ENCODE measurements at regions not wholly inside any gene's neighbourhood (a gene's known extent, or its start where the extent isn't known, plus 50 kb on each side); places are given as distances from the start of the nearest gene placed in this dataset.

DNA sequence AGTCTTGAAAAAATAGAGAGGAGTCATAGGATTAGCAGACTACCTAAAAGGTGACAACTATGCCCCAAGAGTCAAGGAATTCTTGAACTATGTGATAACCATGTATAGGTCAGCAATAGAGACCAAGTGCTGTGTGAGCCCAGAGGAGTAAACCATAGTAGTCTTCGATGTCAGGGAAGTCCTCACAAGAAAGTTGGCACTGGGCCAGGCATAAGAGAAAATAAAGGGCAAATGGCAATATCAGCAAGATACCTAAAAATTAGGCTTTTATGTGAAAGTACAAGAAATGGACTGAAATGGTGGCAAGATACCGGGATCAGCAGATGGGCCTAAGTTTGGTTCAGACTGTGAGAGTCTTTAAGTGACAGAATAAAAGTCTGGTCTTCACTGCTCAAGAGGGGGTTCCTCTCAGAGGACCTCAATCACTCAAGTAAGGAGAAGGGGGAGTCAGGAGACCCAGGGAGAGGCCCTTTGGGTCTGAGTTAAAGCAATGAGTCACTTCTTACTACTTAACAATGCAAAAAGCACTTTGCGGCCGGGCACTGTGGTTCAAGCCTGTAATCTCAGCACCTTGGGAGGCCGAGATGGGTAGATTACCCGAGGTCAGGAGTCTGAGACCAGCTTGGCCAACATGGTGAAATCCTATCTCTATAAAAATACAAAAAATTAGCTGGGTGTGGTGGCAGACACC is 95.0 kb downstream of the TEX35 start:
- DNase-seq (ENCODE audit: low read depth): peak; percentile 54

DNA sequence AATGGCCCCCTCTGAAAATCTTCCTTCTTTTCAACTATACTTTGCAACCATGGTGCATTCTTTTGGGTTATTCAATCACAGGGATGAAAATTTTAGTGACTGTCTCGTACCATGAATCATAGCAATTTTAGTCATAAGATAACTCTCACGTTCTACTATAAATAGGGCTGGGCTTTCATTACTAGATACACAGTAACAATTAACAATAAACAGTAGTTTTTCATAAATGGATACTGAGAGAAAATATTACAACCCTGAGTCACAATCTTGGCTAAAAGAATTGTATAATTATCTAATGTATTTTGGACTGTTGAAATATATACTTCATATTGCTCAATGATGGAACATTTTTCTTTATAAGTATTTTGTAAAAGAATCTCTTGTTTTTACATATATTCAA is 96.1 kb downstream of the TEX35 start:
- no peak for DNase-seq (ENCODE audit: low read depth)

DNA sequence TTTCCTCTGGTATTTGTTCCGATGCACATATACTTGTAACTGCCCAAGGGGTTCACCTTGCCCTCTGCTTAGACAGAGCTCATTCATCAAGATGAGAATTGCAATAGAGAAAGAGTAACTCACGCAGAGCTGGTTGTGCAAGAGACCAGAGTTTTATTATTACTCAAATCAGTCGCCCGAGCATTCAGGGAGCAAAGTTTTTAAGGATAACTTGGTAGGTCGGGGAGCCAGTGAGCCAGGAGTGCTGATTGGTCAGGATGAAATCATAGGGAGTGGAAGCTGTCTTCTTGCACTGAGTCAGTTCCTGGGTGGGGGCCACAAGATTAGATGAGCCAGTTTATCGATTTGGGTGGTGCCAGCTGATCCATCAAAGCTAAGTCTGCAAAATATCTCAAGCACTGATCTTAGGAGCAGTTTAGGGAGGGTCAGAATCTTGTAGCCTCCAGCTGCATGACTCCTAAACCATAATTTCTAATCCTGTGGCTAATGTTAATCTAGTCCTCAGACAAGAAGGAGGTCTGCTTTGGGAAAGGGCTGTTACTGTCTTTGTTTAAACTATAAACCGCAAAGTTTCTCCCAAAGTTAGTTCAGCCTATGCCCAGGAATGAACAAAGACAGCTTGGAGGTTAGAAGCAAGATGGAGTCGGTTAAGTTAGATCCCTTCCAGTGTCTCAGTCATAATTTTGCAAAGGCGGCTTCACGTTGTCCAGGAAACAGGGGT is 97.9 kb downstream of the TEX35 start:
- peak; percentile 18 for DNase-seq (ENCODE audit: low read depth)

DNA sequence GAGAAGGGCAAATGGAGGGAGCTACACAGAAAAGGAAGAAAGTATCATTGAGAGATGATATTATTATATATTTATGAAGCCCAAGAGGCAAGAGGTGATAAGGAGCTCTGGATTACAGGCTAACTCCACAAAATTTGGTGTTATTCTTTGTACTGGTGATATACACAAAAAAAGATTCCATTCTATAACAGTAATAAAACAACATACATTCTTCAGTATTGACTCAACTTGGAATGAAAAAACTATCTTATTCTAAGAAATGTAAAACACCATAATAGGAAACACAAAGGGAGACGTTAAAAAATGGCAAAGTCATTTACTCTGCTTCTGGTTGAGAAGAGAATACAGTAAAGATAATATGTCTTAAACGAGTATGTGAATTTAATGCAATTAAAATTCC is 99.4 kb downstream of the TEX35 start:
- no peak for DNase-seq (ENCODE audit: low read depth)

DNA sequence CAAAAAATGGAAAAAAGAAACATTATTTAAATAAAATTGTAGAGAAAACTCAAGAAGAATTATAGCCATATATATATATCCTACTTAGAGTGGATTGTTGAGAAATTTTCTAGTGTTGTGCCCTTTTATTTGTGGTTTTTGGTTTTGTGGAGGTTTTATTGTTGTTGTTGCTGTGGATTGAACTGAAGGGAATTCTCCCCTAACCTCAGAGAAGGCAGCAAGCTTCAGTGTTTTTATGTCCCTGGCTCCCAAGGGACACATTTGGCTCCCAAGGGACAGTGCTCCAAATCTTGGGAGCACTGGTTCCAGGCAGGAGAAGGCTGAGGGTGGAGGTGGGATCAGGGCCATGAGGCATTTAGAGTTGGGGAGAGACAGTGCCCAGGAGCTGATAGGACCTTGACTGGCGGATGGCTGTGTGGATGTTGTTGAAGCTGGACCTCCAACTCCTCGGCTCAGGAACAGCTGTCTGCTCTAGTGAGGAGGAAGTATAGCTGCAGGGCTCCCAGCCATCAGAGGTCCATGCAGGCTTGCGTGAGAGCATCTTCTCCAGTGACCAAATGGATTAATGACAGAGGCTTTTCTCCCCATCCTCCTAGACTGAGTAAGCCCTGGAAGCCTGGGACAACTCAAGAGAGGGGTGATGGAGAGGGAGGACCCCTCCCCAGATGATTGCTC is 100.5 kb downstream of the TEX35 start:
- DNase-seq (ENCODE audit: low read depth): no peak

DNA sequence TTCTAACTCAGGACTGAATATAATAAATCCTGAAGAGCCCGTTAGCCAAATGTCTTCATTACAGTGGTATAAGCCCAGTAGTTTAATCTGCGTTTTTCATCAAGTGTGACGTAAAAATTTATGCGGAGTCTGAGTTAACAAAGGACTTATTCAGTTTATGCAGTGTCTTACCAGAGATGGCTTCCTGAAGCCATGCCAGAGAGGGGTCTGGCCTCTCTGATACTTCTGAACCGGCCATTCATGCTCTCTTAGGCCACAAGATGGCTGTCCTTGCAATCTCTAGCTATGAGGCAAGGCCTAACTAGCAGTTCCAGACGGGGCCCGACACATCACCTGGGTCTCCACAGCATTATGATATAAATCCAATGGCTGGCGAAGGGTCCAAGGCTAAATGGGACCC is 101.4 kb downstream of the TEX35 start:
- DNase-seq (ENCODE audit: low read depth): no peak

DNA sequence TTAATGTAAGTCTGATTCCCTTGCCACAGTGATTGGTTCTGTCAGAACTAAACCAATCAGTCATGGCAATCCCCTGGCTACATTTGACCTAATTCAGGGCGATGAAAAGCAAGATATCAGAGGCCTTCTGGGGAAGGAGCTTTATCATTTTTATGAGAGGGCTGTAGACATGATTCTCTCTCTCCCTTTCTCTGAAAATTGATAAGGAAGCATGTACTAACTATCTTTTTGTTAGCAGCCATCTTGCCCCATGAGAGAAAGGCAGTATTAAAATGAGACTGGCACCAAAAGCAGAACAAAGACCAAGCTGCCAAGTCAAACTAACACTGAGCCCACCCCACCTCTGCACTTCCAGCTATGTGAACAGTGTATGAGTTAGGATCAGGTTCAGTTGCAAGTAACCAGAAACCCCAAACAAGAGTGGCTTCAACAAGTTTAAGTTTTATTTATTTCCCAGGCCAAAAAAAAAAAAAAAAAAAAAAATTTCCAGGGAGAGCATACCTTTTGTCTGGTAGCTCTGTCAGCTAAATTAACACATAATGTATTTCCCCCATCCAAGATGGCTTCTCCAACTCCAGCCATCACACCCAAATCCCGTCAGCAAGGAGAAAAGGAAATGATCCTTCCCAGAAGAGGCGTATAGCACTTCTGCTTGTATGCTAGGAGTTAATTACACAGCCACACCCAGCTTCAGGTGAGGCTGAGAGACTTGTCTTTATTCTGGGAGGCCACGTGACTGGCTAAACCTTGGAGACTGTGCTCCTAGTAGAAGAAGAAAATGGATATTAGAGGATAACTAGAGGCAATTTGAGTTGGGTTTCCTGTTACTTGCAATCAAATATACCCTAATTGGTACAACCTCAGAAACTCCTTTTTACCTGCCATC is 105.8 kb upstream of the RALGPS2 start:
- no peak for DNase-seq (ENCODE audit: low read depth)

DNA sequence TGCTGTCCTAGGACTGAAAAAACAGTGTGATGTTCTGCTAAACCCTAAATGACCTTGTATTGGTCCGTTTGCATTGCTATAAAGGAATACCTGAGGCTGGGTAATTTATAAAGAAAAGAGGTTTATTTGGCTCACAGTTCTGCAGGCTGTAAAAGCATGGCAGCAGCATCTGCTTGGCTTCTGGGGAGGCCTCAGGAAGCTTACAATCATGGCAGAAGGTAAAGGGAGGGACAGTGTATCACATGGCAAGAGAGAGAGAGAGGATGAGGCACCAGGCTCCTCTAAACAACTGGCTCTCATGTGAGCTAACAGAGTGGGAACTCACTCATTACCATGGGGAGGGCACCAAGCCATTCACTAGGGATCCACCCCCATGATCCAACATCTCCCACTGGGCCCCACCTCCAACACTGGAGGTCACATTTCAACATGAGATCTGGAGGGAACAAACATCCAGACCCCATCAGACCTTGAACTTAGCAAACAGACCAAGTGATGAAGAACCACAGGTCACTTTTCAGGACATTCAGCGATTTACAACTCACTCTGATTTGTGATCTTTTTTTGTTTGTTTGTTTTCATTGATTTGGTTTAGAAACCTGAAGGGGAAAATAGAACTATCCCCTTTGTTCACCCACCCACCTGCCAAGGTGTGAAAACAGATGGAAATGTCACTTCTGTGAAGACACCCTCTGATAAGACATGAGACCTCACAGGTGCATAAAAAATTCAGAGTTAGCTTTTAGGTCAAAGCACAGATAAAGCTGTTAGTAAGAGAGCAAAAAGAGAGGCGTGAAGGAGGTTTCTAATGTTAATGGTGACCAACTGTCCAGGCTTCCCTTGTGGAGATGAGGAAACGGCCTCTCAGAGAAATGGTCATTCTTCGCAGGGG is 104.2 kb upstream of the RALGPS2 start:
- DNase-seq (ENCODE audit: low read depth): no peak

DNA sequence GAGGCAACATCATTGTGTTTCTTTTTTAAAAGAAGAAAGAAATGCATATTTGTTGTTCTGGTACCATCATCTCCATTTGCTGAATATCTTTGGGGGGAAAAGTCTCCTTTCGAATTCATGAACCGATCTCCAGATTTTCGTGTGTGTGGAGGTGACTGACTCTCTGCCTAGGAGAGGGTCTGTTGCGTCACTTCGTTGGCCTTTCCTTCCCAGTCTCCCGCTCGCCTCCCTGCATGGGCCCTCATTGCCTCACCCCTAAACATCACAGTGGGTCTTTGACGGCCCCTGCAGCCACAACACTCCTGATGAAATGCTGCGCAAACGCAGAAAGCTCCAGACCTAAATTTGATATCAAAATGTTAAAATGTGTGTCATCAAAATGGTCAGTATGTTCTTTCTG is 103.2 kb upstream of the RALGPS2 start:
- DNase-seq (ENCODE audit: low read depth): no peak

DNA sequence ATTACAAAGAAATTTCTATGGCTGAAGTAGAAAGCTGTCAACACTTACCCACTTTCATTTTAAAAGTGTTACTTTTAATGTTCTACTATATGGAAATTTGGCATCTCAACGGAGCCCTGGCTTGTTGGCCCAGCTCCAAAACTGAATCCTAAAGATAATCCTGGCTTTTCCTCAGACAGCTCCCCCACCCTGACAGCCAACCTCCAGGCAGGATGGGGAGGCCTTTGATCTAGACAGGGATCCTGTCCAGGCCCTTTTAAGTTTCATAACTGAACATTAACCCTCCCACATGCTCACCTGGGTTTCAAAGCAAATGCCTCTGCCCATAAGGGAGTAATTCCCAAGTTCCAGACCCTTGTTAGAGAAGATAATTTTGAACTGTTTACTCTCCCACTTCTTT is 99.3 kb upstream of the RALGPS2 start:
- no peak for DNase-seq (ENCODE audit: low read depth)

DNA sequence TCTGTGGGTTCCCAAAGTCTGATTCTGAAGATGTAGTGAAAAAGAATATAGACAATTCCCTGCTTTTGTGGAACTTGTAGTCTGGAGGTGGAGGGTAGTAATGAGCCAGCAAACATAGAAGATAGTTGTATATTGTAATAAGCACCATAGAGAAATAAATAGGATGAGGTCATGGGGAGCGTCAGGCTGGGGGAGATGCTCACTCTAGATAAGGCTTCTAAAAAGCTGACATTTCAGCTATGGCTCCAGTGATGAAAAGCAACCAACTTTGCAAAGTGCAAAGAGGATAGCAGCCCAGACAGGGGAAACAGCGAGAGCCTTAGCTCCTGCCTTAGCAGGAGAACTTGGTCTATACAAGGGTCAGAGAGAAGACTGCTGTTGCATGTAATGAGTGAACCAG is 98.0 kb upstream of the RALGPS2 start:
- DNase-seq (ENCODE audit: low read depth): no peak

DNA sequence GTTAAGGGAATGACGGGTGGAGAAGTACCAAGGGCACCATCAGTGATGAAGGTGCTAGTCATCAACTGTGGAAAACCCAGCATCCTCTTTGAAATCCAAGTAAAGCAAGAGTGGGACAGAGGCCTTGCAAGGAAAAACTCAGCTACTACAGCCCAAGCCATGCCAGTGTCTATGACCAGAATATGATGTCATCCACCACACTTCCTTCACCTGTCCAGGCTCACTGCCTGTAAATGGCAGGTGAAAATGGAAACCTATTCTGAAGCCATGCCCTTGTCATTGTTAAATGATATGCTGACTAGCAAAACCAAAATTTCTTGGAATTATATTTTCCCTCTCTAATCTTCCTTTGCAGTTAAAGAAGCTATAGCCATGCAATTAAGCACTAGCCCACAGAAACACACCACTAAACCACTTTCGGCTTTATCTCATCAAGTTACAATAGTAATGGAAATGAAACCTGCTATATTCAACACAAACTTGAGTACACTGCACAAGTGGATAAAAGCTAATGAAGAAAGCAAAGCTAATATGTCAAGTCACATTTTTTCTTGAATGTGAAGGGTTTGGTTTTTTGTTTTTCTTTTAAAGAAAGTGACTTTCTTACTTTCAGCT is 96.3 kb upstream of the RALGPS2 start:
- no peak for DNase-seq (ENCODE audit: low read depth)

DNA sequence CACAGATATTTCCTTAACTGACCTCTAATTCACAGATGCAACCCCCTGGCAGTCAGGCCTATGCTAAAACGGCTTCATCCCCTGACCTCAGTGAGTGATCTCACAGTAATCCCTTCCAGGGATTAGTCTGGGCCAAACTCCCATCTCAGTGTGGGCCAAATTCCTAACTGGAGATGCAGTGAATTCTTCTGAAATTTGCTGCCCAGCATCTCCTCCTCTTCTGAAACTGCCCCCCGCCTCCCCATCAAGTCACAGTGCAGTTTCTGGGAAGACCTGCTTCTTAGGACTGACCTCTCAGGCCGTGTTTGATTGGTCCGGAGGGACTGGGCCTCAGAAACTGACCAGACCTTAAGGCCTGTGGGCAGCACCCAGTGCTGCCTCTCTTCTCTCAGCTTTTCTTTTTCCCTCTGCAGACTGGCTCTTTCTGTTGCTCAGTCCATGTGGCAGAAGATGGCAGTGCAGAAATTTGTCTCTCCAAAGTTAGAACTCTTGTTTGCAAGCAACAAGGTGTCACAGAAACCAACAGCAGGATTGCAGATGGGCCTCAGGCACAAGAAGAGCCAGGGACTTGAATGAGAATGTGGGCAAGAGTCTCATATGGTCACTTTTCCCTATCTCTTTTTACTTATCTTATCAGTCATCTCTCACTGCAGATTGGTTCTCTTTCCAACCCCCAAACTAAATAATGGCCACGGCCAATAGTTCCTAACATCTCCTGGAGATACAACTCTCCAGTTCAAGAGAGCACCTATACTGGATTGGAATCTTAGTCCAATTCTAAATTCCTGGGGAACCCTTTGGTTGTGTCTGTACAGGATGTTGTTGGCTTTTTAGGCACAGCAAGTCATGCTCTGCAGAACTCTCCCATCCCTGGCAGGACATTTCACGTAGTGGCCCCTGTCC is 95.5 kb upstream of the RALGPS2 start:
- peak; percentile 17 for DNase-seq (ENCODE audit: low read depth)

DNA sequence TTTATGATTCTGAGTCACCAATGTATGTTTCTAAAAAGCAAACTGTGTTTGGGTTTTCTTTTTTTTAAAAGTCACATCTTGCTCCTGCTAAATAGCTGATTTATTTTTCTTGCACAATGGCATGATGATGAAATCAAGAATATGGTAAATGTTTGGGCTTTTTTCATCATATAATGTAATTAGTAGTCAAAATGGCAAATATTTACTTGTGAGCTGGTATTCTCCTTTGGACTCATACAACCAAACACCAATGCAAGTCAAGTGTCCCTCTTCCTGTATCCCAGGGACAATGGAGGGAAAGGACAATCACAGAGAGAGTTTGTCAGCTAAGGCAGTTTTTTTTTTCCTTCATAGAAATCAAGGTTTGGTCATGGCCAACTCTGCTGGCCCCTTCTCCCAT is 94.6 kb upstream of the RALGPS2 start:
- no peak for DNase-seq (ENCODE audit: low read depth)

DNA sequence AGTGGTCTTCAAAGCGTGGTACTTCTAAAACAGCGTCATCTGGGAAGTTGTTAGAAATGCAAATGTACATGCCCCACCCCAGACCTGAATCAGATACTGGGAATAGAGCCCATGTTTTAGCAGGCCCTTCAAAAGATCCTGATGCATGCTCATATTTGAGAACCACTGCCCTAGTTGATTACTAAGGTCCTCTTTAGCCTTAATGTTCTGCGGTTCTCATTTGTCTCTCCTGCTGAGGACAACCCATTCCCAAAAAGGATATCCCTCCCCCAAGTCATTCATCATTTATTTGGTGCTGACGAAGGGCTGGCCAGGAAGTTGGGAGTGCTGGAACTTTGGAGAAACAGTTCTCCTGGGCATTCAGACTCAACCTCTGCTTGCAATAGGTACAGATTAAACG is 92.4 kb upstream of the RALGPS2 start:
- DNase-seq (ENCODE audit: low read depth): peak; percentile 67

DNA sequence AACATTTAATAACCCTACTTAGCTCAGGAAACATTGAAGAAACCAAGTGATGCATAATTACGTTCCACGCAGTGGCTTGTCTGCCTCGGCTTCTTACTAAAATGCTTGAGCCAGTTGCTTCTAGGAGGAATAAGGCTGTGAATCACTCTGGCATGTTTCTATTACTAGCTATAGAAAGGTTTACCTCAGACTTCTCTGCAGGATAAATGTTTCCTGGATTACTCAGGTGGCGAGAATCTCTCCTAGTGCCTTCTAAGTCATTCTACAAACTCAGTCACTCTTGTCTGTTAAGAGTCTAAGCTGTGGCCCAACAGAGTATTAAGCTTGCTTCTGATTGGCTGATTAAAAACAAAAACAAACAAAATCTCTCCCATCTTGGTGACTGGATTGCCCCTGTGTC is 92.0 kb upstream of the RALGPS2 start:
- DNase-seq (ENCODE audit: low read depth): peak; percentile 76

DNA sequence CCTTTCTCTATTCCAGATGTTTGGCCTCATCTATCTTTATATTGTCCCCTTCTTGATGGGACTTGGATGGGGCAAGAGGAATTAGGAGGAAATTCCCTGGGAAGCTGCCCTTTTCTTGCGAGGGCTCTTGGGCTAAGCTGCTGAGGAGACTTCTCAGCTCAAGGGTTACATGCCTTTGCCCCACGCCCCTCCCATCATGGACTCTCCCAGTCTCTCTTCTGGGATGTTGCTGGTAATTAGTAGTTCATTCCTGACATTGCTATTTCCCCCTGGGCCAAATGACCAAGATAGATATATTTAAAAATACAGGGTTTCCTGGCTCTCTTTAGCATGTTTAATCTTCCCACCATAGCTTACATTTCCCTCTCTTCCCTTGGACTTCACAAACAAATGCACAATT is 90.6 kb upstream of the RALGPS2 start:
- DNase-seq (ENCODE audit: low read depth): no peak

DNA sequence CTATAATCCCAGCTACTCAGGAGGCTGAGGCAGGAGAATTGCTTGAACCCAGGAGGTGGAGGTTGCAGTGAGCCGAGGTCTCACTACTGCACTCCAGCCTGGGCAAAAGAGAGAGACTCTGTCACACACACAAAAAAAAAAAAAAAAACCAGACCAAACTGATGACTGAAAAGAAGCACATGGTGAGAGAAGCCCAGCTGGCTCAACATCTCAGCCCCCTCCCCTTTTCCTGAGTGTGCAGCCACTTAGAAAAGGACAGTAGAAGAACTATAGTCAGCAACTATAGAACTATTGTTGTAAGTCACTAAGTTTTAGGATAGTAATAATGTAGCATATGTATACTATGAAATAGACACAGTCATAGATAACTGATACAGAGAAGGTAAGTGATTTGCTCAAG is 87.2 kb upstream of the RALGPS2 start:
- DNase-seq (ENCODE audit: low read depth): no peak

DNA sequence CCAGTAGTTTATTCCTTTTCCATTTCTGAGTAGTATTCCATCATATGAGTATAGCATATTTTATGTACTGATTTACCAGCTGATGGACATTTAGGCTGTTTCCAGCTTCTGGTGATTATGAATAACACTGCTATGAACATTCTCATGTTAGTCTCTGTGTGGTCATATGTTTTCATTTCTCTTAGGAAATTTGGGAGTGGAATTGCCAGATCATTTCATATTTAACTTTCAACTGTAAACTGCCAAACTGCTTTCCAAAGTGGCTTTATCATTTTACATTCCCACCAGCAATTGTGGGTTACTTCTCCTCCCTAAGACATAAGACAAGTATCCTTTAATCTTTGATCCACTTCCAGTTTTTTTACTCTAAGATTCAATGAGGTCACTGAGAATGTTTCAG is 85.7 kb upstream of the RALGPS2 start:
- no peak for DNase-seq (ENCODE audit: low read depth)

DNA sequence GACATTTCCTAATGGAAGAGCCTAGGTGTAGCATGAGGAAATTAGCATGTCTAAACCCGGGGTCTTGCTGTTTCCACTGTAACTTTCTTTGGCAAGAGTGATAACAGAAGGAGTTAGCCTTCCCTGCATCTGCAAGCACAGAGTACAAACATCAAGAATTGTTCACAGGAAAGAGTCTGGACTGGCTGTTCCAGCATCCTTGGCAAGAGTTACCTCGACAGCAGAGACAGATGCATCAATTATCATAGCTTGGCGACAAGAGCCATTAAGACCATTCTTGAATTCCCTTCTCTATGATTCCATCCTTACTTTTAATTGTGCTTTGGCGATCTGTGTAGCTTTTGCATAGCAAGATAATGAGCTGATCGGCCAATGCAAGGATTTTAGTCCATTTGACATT is 82.8 kb upstream of the RALGPS2 start:
- no peak for DNase-seq (ENCODE audit: low read depth)

Measured in Daoy (cell line).